Fibroblast of peridontal ligament (primary cell): ENCODE measurements at regions not wholly inside any gene's neighbourhood (a gene's known extent, or its start where the extent isn't known, plus 50 kb on each side); places are given as distances from the start of the nearest gene placed in this dataset.

Experiments
- DNase-seq: peaks from one replicate; pipeline ENCODE4 v3.0.0-alpha.2; 2010; ENCODE audit errors: extremely low read depth

DNA sequence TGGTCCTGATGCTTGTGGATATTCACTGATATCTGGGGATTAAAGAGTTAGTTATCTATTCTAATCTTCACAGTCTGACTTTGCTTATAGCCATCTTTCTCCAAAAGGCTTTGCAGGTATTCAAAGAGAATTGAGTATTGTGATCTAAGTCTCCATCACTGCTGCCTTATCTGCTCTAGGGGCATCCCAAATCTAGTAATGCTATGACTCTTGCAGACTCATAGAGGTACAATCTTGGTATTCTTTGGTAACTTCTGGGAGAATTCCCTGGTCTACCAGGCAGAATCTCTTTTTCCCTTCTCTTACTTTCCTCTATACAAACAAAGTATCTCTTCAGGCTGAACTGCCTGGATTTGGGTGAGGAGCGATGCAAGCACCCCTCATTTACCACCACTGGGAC, 746.3 kb downstream of the JRKL start:
- no peak for DNase-seq

GRCh38 chr11:97140885-97141494, 751.2 kb downstream of the JRKL start:
- no peak for DNase-seq

GRCh38 chr11:97143463-97143862, 753.6 kb downstream of the JRKL start:
- DNase-seq = no peak

- DNase-seq = no peak
These were observed 759.9 kb downstream of the JRKL start for GRCh38 chr11:97149741-97150140.

DNA sequence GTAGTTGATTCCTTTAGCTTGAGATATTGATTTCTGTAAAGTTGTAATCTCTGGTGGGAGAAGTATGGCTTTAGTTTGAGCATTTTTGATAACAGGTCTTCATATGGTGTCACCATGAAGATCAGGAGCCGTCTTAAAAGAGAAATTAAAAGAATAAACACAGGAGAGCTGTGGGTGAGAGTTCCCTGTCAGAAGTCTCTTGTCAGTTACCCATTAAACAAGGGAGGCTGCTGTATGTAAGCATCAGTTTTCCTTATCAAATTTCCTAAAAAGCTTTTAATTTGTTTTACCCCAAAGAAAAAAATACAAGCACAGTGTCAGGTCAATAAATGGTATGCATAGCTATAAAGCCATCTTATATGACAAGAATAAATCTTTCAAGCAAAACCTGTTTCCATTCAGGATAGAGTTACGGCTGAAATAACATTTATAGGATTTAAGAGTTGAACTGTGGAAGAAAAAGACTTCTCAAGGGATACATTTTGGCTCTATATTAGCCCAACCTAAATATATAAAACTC, 767.5 kb downstream of the JRKL start:
- DNase-seq = no peak

- no peak for DNase-seq
These were observed 768.4 kb downstream of the JRKL start for GRCh38 chr11:97158243-97158642.

DNA sequence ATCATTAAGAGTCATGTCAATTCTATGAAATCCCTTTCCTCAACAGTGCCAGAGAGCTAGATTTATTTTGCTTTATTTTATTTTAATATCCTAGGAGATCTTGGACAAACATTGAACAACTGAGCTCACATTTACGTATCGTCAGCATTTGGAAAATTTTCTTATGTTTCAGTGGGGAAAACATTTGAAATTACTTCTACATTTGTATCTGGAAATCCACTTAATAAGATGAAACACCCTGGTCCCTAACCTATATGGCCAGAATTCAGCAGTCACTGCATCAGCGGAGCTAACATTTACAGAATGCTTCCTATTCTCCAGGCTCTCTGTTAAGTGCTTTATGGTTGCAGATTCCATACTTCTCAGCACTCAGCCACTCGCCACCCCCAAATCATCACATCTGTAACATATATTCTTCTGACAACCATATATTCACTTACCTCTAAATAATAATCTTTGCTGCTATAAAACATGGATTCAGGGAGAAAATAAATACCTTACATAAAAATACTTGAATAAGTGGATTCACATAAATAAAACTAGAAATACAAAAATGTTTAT, 773.9 kb downstream of the JRKL start:
- no peak for DNase-seq

DNA sequence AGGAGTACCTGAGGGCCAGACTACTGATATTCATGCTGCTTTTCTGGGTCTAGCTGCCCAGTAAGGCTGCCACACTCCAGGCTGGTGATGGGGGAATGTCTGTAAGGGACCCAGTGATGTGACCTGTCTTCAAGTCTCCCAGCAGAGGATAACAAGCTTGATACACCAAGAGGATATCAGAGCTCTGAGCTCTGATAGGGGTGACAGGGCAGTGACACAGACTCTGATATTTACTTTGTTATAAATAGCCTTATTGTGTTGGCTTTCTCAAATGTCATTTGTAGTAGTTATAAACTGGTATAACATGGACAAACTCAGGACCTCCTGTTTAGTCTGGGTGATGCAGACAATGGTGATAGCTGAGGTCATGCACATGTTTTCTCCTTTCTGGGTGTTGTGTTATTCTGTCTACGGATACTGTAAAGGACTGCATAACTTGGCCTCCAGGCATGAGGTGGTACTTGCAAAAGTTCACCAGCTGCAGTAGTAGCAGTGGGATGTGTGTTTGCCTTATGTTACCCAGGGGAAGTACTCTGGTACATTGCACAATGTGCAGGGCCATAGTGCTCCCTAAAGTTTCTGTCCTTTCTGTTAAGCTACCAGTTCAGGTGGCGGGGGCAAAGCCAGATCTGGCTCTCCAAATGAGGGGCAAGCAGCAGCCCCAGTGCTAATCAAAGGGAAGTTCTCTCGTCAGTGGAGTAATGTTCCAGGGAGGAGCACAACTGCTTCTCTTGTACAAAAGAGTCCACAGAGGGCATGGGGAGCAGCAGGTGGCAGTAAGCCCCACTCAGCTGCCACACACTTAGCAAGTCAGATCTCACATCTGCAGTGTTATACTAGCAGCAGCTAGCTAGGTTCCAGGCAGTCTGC, 812.2 kb downstream of the JRKL start:
- DNase-seq = no peak

GRCh38 chr11:97202613-97203292, 812.9 kb downstream of the JRKL start:
- DNase-seq = no peak

GRCh38 chr11:97218011-97218410, 828.2 kb downstream of the JRKL start:
- no peak for DNase-seq

DNA sequence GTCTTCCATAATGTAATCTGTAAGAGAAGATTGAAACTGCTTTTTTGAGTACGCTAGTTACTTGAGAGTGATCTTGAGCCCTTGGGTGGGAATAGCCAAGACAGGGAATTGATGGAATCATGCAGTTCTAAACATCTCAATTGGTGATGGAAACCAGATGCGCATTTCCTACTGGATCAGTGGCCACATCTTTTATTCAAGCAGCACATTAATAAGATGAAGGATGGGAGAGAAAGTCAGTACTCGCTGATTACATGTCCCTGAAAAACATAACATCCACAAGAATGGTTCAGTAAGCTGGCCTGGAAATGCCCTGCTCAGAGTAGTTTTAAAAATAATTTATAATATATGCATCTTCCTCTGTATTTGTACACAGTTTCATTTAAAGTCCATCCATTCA, 833.8 kb downstream of the JRKL start:
- no peak for DNase-seq

- no peak for DNase-seq
These were observed 834.6 kb downstream of the JRKL start for GRCh38 chr11:97224396-97224795.

- DNase-seq = no peak
These were observed 836.0 kb downstream of the JRKL start for GRCh38 chr11:97225794-97226193.

- DNase-seq = no peak
These were observed 840.1 kb downstream of the JRKL start for GRCh38 chr11:97229936-97230335.

GRCh38 chr11:97231231-97231630, 841.4 kb downstream of the JRKL start:
- no peak for DNase-seq

DNA sequence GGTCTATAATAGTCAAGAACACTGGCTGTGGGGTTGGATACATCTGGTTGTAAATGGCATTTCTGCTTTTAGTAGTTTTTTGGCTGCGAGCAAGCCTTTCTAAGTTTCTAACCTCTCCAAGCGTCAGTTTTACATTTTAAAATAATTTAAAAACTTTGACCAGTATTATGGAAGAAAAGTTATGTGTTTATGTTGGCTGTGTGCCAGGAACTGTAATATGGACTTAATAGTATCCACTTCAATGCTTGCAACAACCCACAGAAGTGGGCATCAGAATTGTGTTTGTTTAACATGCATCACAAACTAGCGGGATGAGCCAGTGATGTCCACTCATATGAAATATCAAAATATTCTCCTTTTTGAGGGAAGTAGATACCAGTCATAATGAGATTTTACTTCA, 844.2 kb downstream of the JRKL start:
- no peak for DNase-seq

DNA sequence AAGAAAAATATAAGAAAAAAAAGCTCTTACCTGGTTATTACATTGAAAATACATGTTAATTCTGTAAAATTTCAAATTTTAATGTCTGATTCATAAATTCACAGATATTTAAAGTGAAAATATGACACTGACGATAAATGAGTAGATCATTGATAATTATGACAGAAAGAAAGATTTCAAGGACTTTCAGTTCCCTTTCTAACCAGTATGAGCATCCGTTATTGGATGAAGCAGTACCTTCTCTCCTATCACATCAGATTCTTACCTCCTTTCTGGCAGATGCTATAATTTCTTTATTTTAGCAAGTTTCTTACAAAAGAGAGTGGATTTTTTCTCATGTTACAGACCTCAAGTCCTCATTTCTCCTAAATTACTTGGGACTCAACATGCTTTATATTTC, 847.3 kb downstream of the JRKL start:
- no peak for DNase-seq

- no peak for DNase-seq
These were observed 857.8 kb downstream of the JRKL start for GRCh38 chr11:97247601-97248000.

- no peak for DNase-seq
These were observed 865.0 kb downstream of the JRKL start for GRCh38 chr11:97254790-97255189.

DNA sequence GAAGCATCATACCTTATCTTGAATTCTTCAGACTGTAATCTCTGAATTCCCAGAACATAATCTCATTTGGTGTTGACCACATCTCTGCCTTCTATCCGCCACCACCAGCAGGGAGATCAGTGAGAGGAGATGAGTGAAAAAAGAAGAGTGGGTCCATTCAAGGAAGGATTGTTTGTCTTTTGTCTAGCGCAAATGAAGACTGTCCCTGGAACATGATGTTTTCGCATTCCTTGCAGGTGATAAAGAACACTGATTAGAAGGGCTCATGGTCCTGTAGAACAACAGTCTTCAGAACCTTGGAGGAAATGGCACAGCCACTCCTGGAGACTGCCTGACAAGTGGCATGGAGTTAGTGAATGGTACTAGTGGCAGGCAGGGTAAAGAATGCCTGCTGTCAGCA, 869.6 kb downstream of the JRKL start:
- DNase-seq = no peak

DNA sequence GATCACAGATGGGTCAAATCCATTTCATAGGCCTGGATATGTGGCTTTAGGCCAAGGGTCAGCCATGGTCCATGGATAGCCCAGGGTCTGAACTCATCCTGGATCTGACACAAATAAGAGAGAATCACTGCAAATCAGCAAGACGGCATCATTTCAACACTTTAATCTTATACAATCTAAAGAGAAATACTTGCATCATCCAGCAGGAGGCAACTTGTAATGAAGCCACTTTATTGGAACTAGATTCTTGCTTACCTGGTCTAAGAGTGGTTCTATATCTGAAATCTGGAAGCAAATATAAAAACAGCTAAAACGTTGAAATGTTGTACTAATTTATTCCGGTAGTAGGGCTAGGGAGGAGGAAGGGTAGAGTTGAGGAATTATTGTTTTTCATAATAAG, 870.1 kb downstream of the JRKL start:
- no peak for DNase-seq

DNA sequence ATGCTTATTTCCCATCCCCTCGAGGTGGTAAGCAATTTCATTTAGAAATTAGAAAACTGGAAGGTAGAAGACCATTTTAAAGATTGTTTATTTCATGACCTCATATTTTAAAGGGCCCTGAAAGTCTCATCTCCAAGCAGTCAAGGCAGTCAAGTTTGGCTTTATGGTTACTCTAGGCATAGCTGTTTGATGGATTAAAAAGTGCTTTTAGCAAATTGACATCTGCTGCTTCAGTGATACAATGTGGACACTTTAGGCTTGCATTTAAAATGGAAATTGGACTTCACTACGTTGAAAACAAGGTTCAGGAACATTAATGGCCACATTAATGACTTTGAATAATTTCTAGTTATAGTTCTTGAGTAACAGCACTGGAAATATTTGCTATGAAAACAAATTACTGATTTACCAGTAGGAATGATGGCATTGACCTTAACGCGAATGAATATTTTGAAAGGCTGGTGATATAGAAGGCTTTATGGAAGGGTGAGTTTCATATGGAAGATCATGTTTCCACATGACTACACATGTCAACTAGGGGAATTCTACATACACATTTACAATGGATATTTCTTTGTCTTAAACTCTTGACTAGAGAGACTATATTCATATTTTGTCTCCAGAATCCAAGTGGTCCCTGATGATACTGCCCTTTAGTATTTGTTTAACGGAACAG, 873.5 kb downstream of the JRKL start:
- no peak for DNase-seq
